IPS-20b (cell line): ENCODE measurements at regions not wholly inside any gene's neighbourhood (a gene's known extent, or its start where the extent isn't known, plus 50 kb on each side); places are given as distances from the start of the nearest gene placed in this dataset.

Experiments
- H3K27ac ChIP-seq: one replicate; pipeline ENCODE4 v1.5.1; 2013; ENCODE audit warnings: low read length
- H3K27me3 ChIP-seq: 2 replicates; pipeline ENCODE4 v1.6.1; 2013; ENCODE audit warnings: mild to moderate bottlenecking, low read length, inconsistent platforms; ENCODE audit not compliant: insufficient read depth
- H3K36me3 ChIP-seq: 2 replicates; pipeline ENCODE4 v1.6.1; 2013; ENCODE audit warnings: low read depth, mild to moderate bottlenecking, inconsistent platforms, low read length, moderate library complexity; ENCODE audit not compliant: insufficient read depth
- H3K4me1 ChIP-seq: 2 replicates; pipeline ENCODE4 v1.6.1; 2013; ENCODE audit warnings: mild to moderate bottlenecking, control low read depth, inconsistent platforms, low read length, moderate library complexity; ENCODE audit not compliant: insufficient read depth
- H3K4me3 ChIP-seq: 2 replicates; pipeline ENCODE4 v1.5.1; 2013; ENCODE audit warnings: mild to moderate bottlenecking, low read length, inconsistent platforms
- H3K9ac ChIP-seq: 2 replicates; pipeline ENCODE4 v1.6.1; 2013; ENCODE audit warnings: low read depth, mild to moderate bottlenecking, inconsistent platforms, low read length, moderate library complexity
- H3K9me3 ChIP-seq: 2 replicates; pipeline ENCODE4 v1.6.1; 2013; ENCODE audit warnings: mild to moderate bottlenecking, low read depth, low read length, inconsistent platforms; ENCODE audit not compliant: insufficient read depth

GRCh38 chr6:134446218-134446848 is 128.4 kb upstream of the SGK1 start:
- no peak overlapping the region for H3K9ac ChIP-seq
- no peaks in the 10 kb centered on the region for H3K9me3 ChIP-seq
- H3K4me1 ChIP-seq, result no peaks in the 10 kb centered on the region
- no peaks in the 10 kb centered on the region for H3K36me3 ChIP-seq
- H3K4me3 ChIP-seq, result no peak overlapping the region
- H3K27me3 ChIP-seq, result no peaks in the 10 kb centered on the region
- H3K27ac ChIP-seq, result no peak overlapping the region

GRCh38 chr6:134443009-134443408 is 125.1 kb upstream of the SGK1 start:
- Histone ChIP-seq H3K4me1 (peaks cover 6% of the 10 kb centered on the region; the same call in 1 of the 2 replicates), H3K27me3 (no peaks in the 10 kb centered on the region), H3K27ac (no peak overlapping the region), H3K4me3 (no peak overlapping the region), H3K36me3 (no peaks in the 10 kb centered on the region), H3K9me3 (no peaks in the 10 kb centered on the region), H3K9ac (no peak overlapping the region)

GRCh38 chr6:134442073-134442472 is 124.2 kb upstream of the SGK1 start:
- Histone ChIP-seq H3K27me3 (no peaks in the 10 kb centered on the region), H3K9me3 (no peaks in the 10 kb centered on the region), H3K4me1 (peaks cover 6% of the 10 kb centered on the region; the same call in 1 of the 2 replicates), H3K4me3 (no peak overlapping the region), H3K9ac (no peak overlapping the region), H3K36me3 (no peaks in the 10 kb centered on the region), H3K27ac (no peak overlapping the region)

- Histone ChIP-seq H3K4me1 (peaks cover 6% of the 10 kb centered on the region; the same call in 1 of the 2 replicates), H3K9ac (no peak overlapping the region), H3K4me3 (no peak overlapping the region), H3K36me3 (no peaks in the 10 kb centered on the region), H3K9me3 (no peaks in the 10 kb centered on the region), H3K27me3 (no peaks in the 10 kb centered on the region), H3K27ac (no peak overlapping the region)
These were observed 120.9 kb upstream of the SGK1 start for GRCh38 chr6:134438837-134439236.

- no peak overlapping the region for H3K27ac ChIP-seq
- H3K4me3 ChIP-seq, result no peak overlapping the region
- H3K27me3 ChIP-seq, result no peaks in the 10 kb centered on the region
- peaks cover 6% of the 10 kb centered on the region; the same call in 1 of the 2 replicates for H3K4me1 ChIP-seq
- H3K36me3 ChIP-seq, result no peaks in the 10 kb centered on the region
- H3K9me3 ChIP-seq, result no peaks in the 10 kb centered on the region
- H3K9ac ChIP-seq, result no peak overlapping the region
These were observed 119.5 kb upstream of the SGK1 start for GRCh38 chr6:134437376-134437775.

- no peak overlapping the region for H3K9ac ChIP-seq
- H3K4me3 ChIP-seq, result no peak overlapping the region
- no peak overlapping the region for H3K27ac ChIP-seq
- H3K27me3 ChIP-seq, result no peaks in the 10 kb centered on the region
- no peaks in the 10 kb centered on the region for H3K36me3 ChIP-seq
- H3K4me1 ChIP-seq, result peaks cover 6% of the 10 kb centered on the region; the same call in 1 of the 2 replicates
- H3K9me3 ChIP-seq, result no peaks in the 10 kb centered on the region
These were observed 119.0 kb upstream of the SGK1 start for GRCh38 chr6:134436950-134437349.

- no peak overlapping the region for H3K9ac ChIP-seq
- peaks cover 6% of the 10 kb centered on the region; the same call in 1 of the 2 replicates for H3K4me1 ChIP-seq
- H3K4me3 ChIP-seq, result no peak overlapping the region
- H3K27ac ChIP-seq, result no peak overlapping the region
- no peaks in the 10 kb centered on the region for H3K9me3 ChIP-seq
- no peaks in the 10 kb centered on the region for H3K36me3 ChIP-seq
- no peaks in the 10 kb centered on the region for H3K27me3 ChIP-seq
These were observed 118.4 kb upstream of the SGK1 start for GRCh38 chr6:134436281-134436815.

- Histone ChIP-seq H3K4me1 (peaks cover 6% of the 10 kb centered on the region; the same call in 1 of the 2 replicates), H3K36me3 (no peaks in the 10 kb centered on the region), H3K4me3 (no peak overlapping the region), H3K27ac (no peak overlapping the region), H3K27me3 (no peaks in the 10 kb centered on the region), H3K9me3 (no peaks in the 10 kb centered on the region), H3K9ac (no peak overlapping the region)
These were observed 117.9 kb upstream of the SGK1 start for GRCh38 chr6:134435814-134436280.

GRCh38 chr6:134434019-134434942 is 116.4 kb upstream of the SGK1 start:
- peaks cover 6% of the 10 kb centered on the region; the same call in 1 of the 2 replicates for H3K4me1 ChIP-seq
- no peak overlapping the region for H3K27ac ChIP-seq
- no peak overlapping the region for H3K9ac ChIP-seq
- H3K36me3 ChIP-seq, result no peaks in the 10 kb centered on the region
- H3K9me3 ChIP-seq, result no peaks in the 10 kb centered on the region
- H3K27me3 ChIP-seq, result no peaks in the 10 kb centered on the region
- H3K4me3 ChIP-seq, result no peak overlapping the region

- no peak overlapping the region for H3K27ac ChIP-seq
- H3K9ac ChIP-seq, result no peak overlapping the region
- H3K4me1 ChIP-seq, result no peaks in the 10 kb centered on the region
- H3K4me3 ChIP-seq, result no peak overlapping the region
- H3K36me3 ChIP-seq, result no peaks in the 10 kb centered on the region
- H3K9me3 ChIP-seq, result no peaks in the 10 kb centered on the region
- no peaks in the 10 kb centered on the region for H3K27me3 ChIP-seq
These were observed 114.1 kb upstream of the SGK1 start for GRCh38 chr6:134432036-134432435.

GRCh38 chr6:134431421-134431859 is 113.5 kb upstream of the SGK1 start:
- Histone ChIP-seq H3K4me3 (no peak overlapping the region), H3K27ac (no peak overlapping the region), H3K4me1 (no peaks in the 10 kb centered on the region), H3K9ac (no peak overlapping the region), H3K36me3 (no peaks in the 10 kb centered on the region), H3K9me3 (no peaks in the 10 kb centered on the region), H3K27me3 (no peaks in the 10 kb centered on the region)
